Mucosa of rectum (tissue), 2 donors: ENCODE measurements at regions not wholly inside any gene's neighbourhood (a gene's known extent, or its start where the extent isn't known, plus 50 kb on each side); places are given as distances from the start of the nearest gene placed in this dataset.
A peak's percentile ranks its signal among the peaks of the same experiment; 100 is the strongest.

ENCODE experiments used
- H3K27ac ChIP-seq, 2 donors: one replicate each; pipeline ENCODE4 v1.7.0; 2013; ENCODE audit warnings: inconsistent platforms in 2 of 2, low read depth in 2 of 2, low read length in 2 of 2
- H3K27me3 ChIP-seq, 2 donors: one replicate each; pipeline ENCODE4 v1.7.0; 2013; ENCODE audit warnings: low read length in 2 of 2; ENCODE audit not compliant: control insufficient read depth in 2 of 2, insufficient read depth in 2 of 2
- H3K36me3 ChIP-seq, 2 donors: one replicate each; pipeline ENCODE4 v1.7.0; 2013; ENCODE audit warnings: low read length in 2 of 2; ENCODE audit not compliant: control insufficient read depth in 2 of 2, insufficient read depth in 2 of 2
- H3K4me1 ChIP-seq, 2 donors: one replicate each; pipeline ENCODE4 v1.7.0; 2013; ENCODE audit warnings: low read length in 2 of 2, mild to moderate bottlenecking in 1 of 2; ENCODE audit not compliant: control insufficient read depth in 2 of 2, insufficient read depth in 2 of 2
- H3K4me3 ChIP-seq, 2 donors: one replicate each; pipeline ENCODE4 v1.7.0; 2013; ENCODE audit warnings: low read length in 2 of 2
- H3K9ac ChIP-seq, 2 donors: one replicate each; pipeline ENCODE4 v1.7.0; 2013; ENCODE audit warnings: low read length in 2 of 2, low read depth in 1 of 2, mild to moderate bottlenecking in 1 of 2
- H3K9me3 ChIP-seq, 2 donors: one replicate each; pipeline ENCODE4 v1.7.0; 2013; ENCODE audit warnings: low read length in 2 of 2; ENCODE audit not compliant: control insufficient read depth in 2 of 2
- donor health status: healthy.
- donor health status: Normal muscosa, but diverticular disease.

GRCh38 chr11:86157797-86158378, 86.7 kb upstream of the EED start:
- Histone ChIP-seq H3K4me1 (peaks cover 0 to 3% of the 10 kb centered on the region in 2 donors), H3K4me3 (no peak overlapping the region), H3K27me3 (no peaks in the 10 kb centered on the region), H3K36me3 (no peaks in the 10 kb centered on the region), H3K9me3 (no peaks in the 10 kb centered on the region), H3K9ac (no peak overlapping the region), H3K27ac (no peak overlapping the region)

- H3K36me3 ChIP-seq, result no peaks in the 10 kb centered on the region
- no peak overlapping the region for H3K27ac ChIP-seq
- H3K27me3 ChIP-seq, result no peaks in the 10 kb centered on the region
- no peak overlapping the region for H3K9ac ChIP-seq
- H3K9me3 ChIP-seq, result no peaks in the 10 kb centered on the region
- H3K4me1 ChIP-seq, result peaks cover 6 to 12% of the 10 kb centered on the region in 2 donors
- no peak overlapping the region for H3K4me3 ChIP-seq
Observed at GRCh38 chr11:86156397-86156955, 87.6 kb upstream of the PICALM start.

- Histone ChIP-seq H3K36me3 (no peaks in the 10 kb centered on the region), H3K9ac (no peak overlapping the region), H3K4me3 (no peak overlapping the region), H3K9me3 (no peaks in the 10 kb centered on the region), H3K4me1 (peaks cover 8 to 21% of the 10 kb centered on the region in 2 donors), H3K27ac (no peak overlapping the region), H3K27me3 (no peaks in the 10 kb centered on the region)
Observed at GRCh38 chr11:86155200-86155844, 86.4 kb upstream of the PICALM start.

- Histone ChIP-seq H3K36me3 (no peaks in the 10 kb centered on the region), H3K27me3 (no peaks in the 10 kb centered on the region), H3K4me3 (no peak overlapping the region), H3K9ac (no peak overlapping the region), H3K9me3 (no peaks in the 10 kb centered on the region), H3K27ac (no peak overlapping the region), H3K4me1 (peaks cover 8 to 21% of the 10 kb centered on the region in 2 donors)
Observed at GRCh38 chr11:86153439-86153838, 84.6 kb upstream of the PICALM start.

- Histone ChIP-seq H3K9ac (no peak overlapping the region), H3K4me3 (no peak overlapping the region), H3K4me1 (peaks cover 8 to 21% of the 10 kb centered on the region in 2 donors), H3K27ac (no peak overlapping the region), H3K27me3 (no peaks in the 10 kb centered on the region), H3K9me3 (no peaks in the 10 kb centered on the region), H3K36me3 (no peaks in the 10 kb centered on the region)
Observed at GRCh38 chr11:86152901-86153300, 84.0 kb upstream of the PICALM start.

GRCh38 chr11:86152006-86152862, 83.3 kb upstream of the PICALM start:
- Histone ChIP-seq H3K4me3 (no peak overlapping the region), H3K9me3 (no peaks in the 10 kb centered on the region), H3K4me1 (peaks cover 8 to 21% of the 10 kb centered on the region in 2 donors), H3K9ac (no peak overlapping the region), H3K27ac (peak overlapping the region in 1 of 2 donors; percentile 50), H3K36me3 (no peaks in the 10 kb centered on the region), H3K27me3 (no peaks in the 10 kb centered on the region)

- H3K4me3 ChIP-seq, result no peak overlapping the region
- H3K36me3 ChIP-seq, result no peaks in the 10 kb centered on the region
- H3K9me3 ChIP-seq, result no peaks in the 10 kb centered on the region
- H3K4me1 ChIP-seq, result peaks cover 8 to 21% of the 10 kb centered on the region in 2 donors
- H3K9ac ChIP-seq, result no peak overlapping the region
- H3K27me3 ChIP-seq, result no peaks in the 10 kb centered on the region
- peak overlapping the region in 1 of 2 donors; percentile 20 for H3K27ac ChIP-seq
Observed at GRCh38 chr11:86151174-86152005, 82.5 kb upstream of the PICALM start.

- Histone ChIP-seq H3K36me3 (no peaks in the 10 kb centered on the region), H3K4me1 (peaks cover 8 to 21% of the 10 kb centered on the region in 2 donors), H3K27ac (no peak overlapping the region), H3K9me3 (no peaks in the 10 kb centered on the region), H3K27me3 (no peaks in the 10 kb centered on the region), H3K4me3 (no peak overlapping the region), H3K9ac (no peak overlapping the region)
Observed at GRCh38 chr11:86150847-86151173, 81.9 kb upstream of the PICALM start.

- Histone ChIP-seq H3K9me3 (no peaks in the 10 kb centered on the region), H3K4me1 (peaks cover 8 to 21% of the 10 kb centered on the region in 2 donors), H3K36me3 (no peaks in the 10 kb centered on the region), H3K4me3 (no peak overlapping the region), H3K27me3 (no peaks in the 10 kb centered on the region), H3K27ac (no peak overlapping the region), H3K9ac (no peak overlapping the region)
Observed at GRCh38 chr11:86149792-86150191, 80.9 kb upstream of the PICALM start.
